IMR-90 (cell line): ENCODE measurements at regions not wholly inside any gene's neighbourhood (a gene's known extent, or its start where the extent isn't known, plus 50 kb on each side); places are given as distances from the start of the nearest gene placed in this dataset.

ENCODE experiments used
- ATAC-seq: fragments of 200-7000 bp; cut with Tn5 transposase; 2 replicates; pipeline ENCODE4 v1.9.1; 2020; ENCODE audit warnings: low read depth, mild to moderate bottlenecking, moderate library complexity
- BruUV-seq: library from RNA; stranded (reverse); fragments of 400-500 nt; replicated peaks from 2 replicates; lab custom pipeline; 2021; lab: Mats Ljungman, UMichigan
- CTCF ChIA-PET: fragments of 300-600 bp; formaldehyde crosslinking; extraction: SDS; loops from one replicate; lab custom pipeline; 2021; ENCODE audit warnings: antibody characterized with exemption; lab: Yijun Ruan, JAX
- POLR2A ChIA-PET: fragments of 300-600 bp; sonication (Branson Sonifier 250); formaldehyde crosslinking; loops from one replicate; lab custom pipeline; 2022; ENCODE audit warnings: antibody characterized with exemption; ENCODE audit not compliant: unreplicated experiment; lab: Charles Lee
- DNase-seq: peaks from one replicate; pipeline ENCODE4 v3.0.0; 2013
- H2AFZ ChIP-seq: replicated peaks from 2 replicates; pipeline ENCODE3; 2013; ENCODE audit warnings: low read length, mild to moderate bottlenecking; ENCODE audit not compliant: poor library complexity
- H2AK5ac ChIP-seq: 2 replicates; pipeline ENCODE4 v1.6.1; 2013; ENCODE audit warnings: low read depth, low read length, inconsistent platforms
- H2AK9ac ChIP-seq: replicated peaks from 2 replicates; pipeline ENCODE3; 2013; ENCODE audit warnings: mild to moderate bottlenecking, low read depth, low read length, moderate library complexity; ENCODE audit not compliant: poor library complexity
- H2BK120ac ChIP-seq: 2 replicates; pipeline ENCODE4 v1.6.1; 2013; ENCODE audit warnings: low read depth, low read length, inconsistent platforms
- H2BK15ac ChIP-seq: 3 replicates; pipeline ENCODE4 v1.6.1; 2013; ENCODE audit warnings: low read depth, low read length, inconsistent platforms
- H2BK20ac ChIP-seq: 2 replicates; pipeline ENCODE4 v1.6.1; 2013; ENCODE audit warnings: low read depth, mild to moderate bottlenecking, inconsistent platforms, low read length, moderate library complexity
- H2BK5ac ChIP-seq: 2 replicates; pipeline ENCODE4 v1.6.1; 2013; ENCODE audit warnings: mild to moderate bottlenecking, low read depth, low read length, inconsistent platforms; ENCODE audit not compliant: poor library complexity, severe bottlenecking
- H3K14ac ChIP-seq: replicated peaks from 2 replicates; pipeline ENCODE4 v1.6.1; 2013; ENCODE audit warnings: low read depth, low read length, inconsistent platforms
- H3K18ac ChIP-seq: 2 replicates; pipeline ENCODE4 v1.6.1; 2013; ENCODE audit warnings: low read depth, low read length, control low read depth
- H3K23ac ChIP-seq: 2 replicates; pipeline ENCODE4 v1.6.1; 2013; ENCODE audit warnings: low read depth, low read length, inconsistent platforms
- H3K27ac ChIP-seq: 2 replicates; pipeline ENCODE4 v1.5.1; 2013; ENCODE audit warnings: mild to moderate bottlenecking, control low read depth, low read length; ENCODE audit not compliant: insufficient read depth
- H3K27me3 ChIP-seq: 2 replicates; pipeline ENCODE4 v1.6.1; 2013; ENCODE audit warnings: low read length; ENCODE audit not compliant: control insufficient read depth, insufficient read depth
- H3K36me3 ChIP-seq: 2 replicates; pipeline ENCODE4 v1.6.1; 2013; ENCODE audit warnings: low read length, mixed read lengths; ENCODE audit not compliant: control insufficient read depth, insufficient read depth
- H3K4ac ChIP-seq: 2 replicates; pipeline ENCODE4 v1.6.1; 2013; ENCODE audit warnings: low read depth, low read length, inconsistent platforms
- H3K4me1 ChIP-seq: 2 replicates; pipeline ENCODE4 v1.6.1; 2013; ENCODE audit warnings: low read length, mixed read lengths; ENCODE audit not compliant: control insufficient read depth, insufficient read depth
- H3K4me2 ChIP-seq: 2 replicates; pipeline ENCODE4 v1.6.1; 2013; ENCODE audit warnings: low read depth, mild to moderate bottlenecking, control low read depth, low read length, moderate library complexity
- H3K4me3 ChIP-seq: 2 replicates; pipeline ENCODE4 v1.5.1; 2013; ENCODE audit warnings: low read depth, mild to moderate bottlenecking, control low read depth, low read length, moderate library complexity; ENCODE audit not compliant: insufficient read depth
- H3K56ac ChIP-seq: 2 replicates; pipeline ENCODE4 v1.6.1; 2013; ENCODE audit warnings: low read length, inconsistent platforms; ENCODE audit not compliant: insufficient read depth; ENCODE audit errors: extremely low read depth
- H3K79me1 ChIP-seq, 2 experiments: 2 replicates each; pipeline ENCODE4 v1.6.1; 2013; ENCODE audit warnings: low read length in 2 of 2, inconsistent platforms in 1 of 2, low read depth in 1 of 2
- H3K9ac ChIP-seq: 2 replicates; pipeline ENCODE4 v1.6.1; 2013; ENCODE audit warnings: low read depth, low read length, control low read depth
- H3K9me1 ChIP-seq: 2 replicates; pipeline ENCODE4 v1.6.1; 2013; ENCODE audit warnings: low read length, inconsistent platforms; ENCODE audit not compliant: insufficient read depth
- H3K9me3 ChIP-seq: 2 replicates; pipeline ENCODE4 v1.6.1; 2013; ENCODE audit warnings: low read length; ENCODE audit not compliant: control insufficient read depth, insufficient read depth
- H4K20me1 ChIP-seq: 2 replicates; pipeline ENCODE4 v1.6.1; 2013; ENCODE audit warnings: low read length, inconsistent platforms; ENCODE audit not compliant: insufficient read depth
- H4K5ac ChIP-seq: 2 replicates; pipeline ENCODE4 v1.6.1; 2013; ENCODE audit warnings: mild to moderate bottlenecking, low read depth, low read length, control low read depth
- H4K8ac ChIP-seq, 2 experiments: 2 replicates each; pipeline ENCODE4 v1.6.1; 2013; ENCODE audit warnings: low read depth in 2 of 2, low read length in 2 of 2, control low read depth in 1 of 2, inconsistent platforms in 1 of 2
- H4K91ac ChIP-seq: 2 replicates; pipeline ENCODE4 v1.6.1; 2013; ENCODE audit warnings: low read depth, low read length, inconsistent platforms; ENCODE audit not compliant: insufficient read depth
- BHLHE40 ChIP-seq: fragments of 150-350 bp; IDR thresholded peaks from 2 replicates; pipeline ENCODE4 v1.6.1; 2016; ENCODE audit warnings: mild to moderate bottlenecking, low read depth, low read length
- CEBPB ChIP-seq: IDR thresholded peaks from 2 replicates; pipeline ENCODE4 v1.6.1; 2012; ENCODE audit warnings: low read depth, low read length, improper control_type of control experiment
- CTCF ChIP-seq: conservative IDR thresholded peaks from 2 replicates; pipeline ENCODE4 v1.5.1; 2012; ENCODE audit warnings: mild to moderate bottlenecking, low read depth, low read length, improper control_type of control experiment
- ELK1 ChIP-seq: fragments of 150-350 bp; IDR thresholded peaks from 2 replicates; pipeline ENCODE4 v1.6.1; 2016; ENCODE audit warnings: low read depth, mild to moderate bottlenecking, low read length, moderate library complexity, borderline replicate concordance
- FOS ChIP-seq: fragments of 150-350 bp; IDR thresholded peaks from 2 replicates; pipeline ENCODE4 v1.6.1; 2016; ENCODE audit warnings: low read depth, low read length
- MAFK ChIP-seq: IDR thresholded peaks from 2 replicates; pipeline ENCODE4 v1.6.1; 2012; ENCODE audit warnings: low read depth, low read length, improper control_type of control experiment
- MAZ ChIP-seq: IDR thresholded peaks from 2 replicates; pipeline ENCODE4 v1.6.1; 2012; ENCODE audit warnings: low read depth, mild to moderate bottlenecking, low read length, improper control_type of control experiment, moderate library complexity, borderline replicate concordance
- MXI1 ChIP-seq: IDR thresholded peaks from 2 replicates; pipeline ENCODE4 v1.6.1; 2012; ENCODE audit warnings: low read depth, mild to moderate bottlenecking, low read length, moderate library complexity, borderline replicate concordance
- NFE2L2 ChIP-seq: fragments of 150-350 bp; IDR thresholded peaks from 2 replicates; pipeline ENCODE4 v1.6.1; 2016; ENCODE audit warnings: low read depth, mild to moderate bottlenecking, low read length
- RAD21 ChIP-seq: IDR thresholded peaks from 2 replicates; pipeline ENCODE4 v1.6.1; 2012; ENCODE audit warnings: low read length, improper control_type of control experiment
- RCOR1 ChIP-seq: IDR thresholded peaks from 2 replicates; pipeline ENCODE4 v1.6.1; 2012; ENCODE audit warnings: mild to moderate bottlenecking, low read length, improper control_type of control experiment; ENCODE audit not compliant: insufficient replicate concordance
- RFX5 ChIP-seq: IDR thresholded peaks from 2 replicates; pipeline ENCODE4 v1.8.0; 2012; ENCODE audit warnings: low read depth, mild to moderate bottlenecking, low read length, moderate library complexity
- SMC3 ChIP-seq: fragments of 150-350 bp; IDR thresholded peaks from 2 replicates; pipeline ENCODE4 v1.6.1; 2016; ENCODE audit warnings: low read depth, mild to moderate bottlenecking, antibody characterized with exemption, low read length, moderate library complexity
- WGBS, 2 experiments: methylation state at CpG; one replicate each; pipeline versions ENCODE4 v1.1.5 to v1.1.7; 2013; ENCODE audit warnings: missing lambda C conversion rate in 2 of 2; ENCODE audit not compliant: insufficient read length in 1 of 2; ENCODE audit errors: extremely low coverage in 2 of 2; 5-methylcytosine and 5-hydroxymethylcytosine counted together
- dilution Hi-C: fragments of 300-500 bp; cut with HindIII; formaldehyde crosslinking; loops from one replicate; pipeline ENCODE4 v1.14.3; 2018; ENCODE audit warnings: low sequenced_read_pairs; ENCODE audit not compliant: unreplicated experiment
- in situ Hi-C: fragments of 300-500 bp; cut with MboI; formaldehyde crosslinking; loops from 3 replicates; pipeline ENCODE4 v1.14.3; 2019; ENCODE audit warnings: low sequenced_read_pairs, inconsistent platforms, mixed read lengths
- intact Hi-C: fragments of 100-400 bp; cut with micrococcal nuclease; formaldehyde crosslinking; loops from 2 replicates; pipeline ENCODE4 v1.10.0; 2022

- H3K23ac ChIP-seq, result no peak overlapping the region
- DNase-seq (no peak), ATAC-seq (no peak)
- no peak overlapping the region for H4K8ac ChIP-seq
- no peak for TF ChIP-seq MAZ
- TF ChIP-seq SMC3, result no peak
- TF ChIP-seq RCOR1, result no peak
- TF ChIP-seq MXI1, result no peak
- no peak for TF ChIP-seq ELK1
- TF ChIP-seq NFE2L2, result no peak
- TF ChIP-seq FOS, result no peak
- no peak for TF ChIP-seq RFX5
- TF ChIP-seq CTCF, result no peak
- TF ChIP-seq MAFK, result no peak
- TF ChIP-seq CEBPB, result no peak
- no peak for TF ChIP-seq RAD21
- no peak for TF ChIP-seq BHLHE40
- H3K56ac ChIP-seq, result no peak overlapping the region
- no peak overlapping the region for H2BK120ac ChIP-seq
- no peak overlapping the region for H3K9ac ChIP-seq
- no peak overlapping the region for H2BK20ac ChIP-seq
- no peaks in the 10 kb centered on the region for H3K4me1 ChIP-seq
- H3K36me3 ChIP-seq, result no peaks in the 10 kb centered on the region
- POLR2A ChIA-PET, result no interaction called here
- no peaks in the 10 kb centered on the region for H3K79me1 ChIP-seq
- H3K9me1 ChIP-seq, result no peaks in the 10 kb centered on the region
- H2BK15ac ChIP-seq, result no peak overlapping the region
- no peak overlapping the region for H3K4me2 ChIP-seq
- no peak overlapping the region for H2AK5ac ChIP-seq
- WGBS, 2 experiments, result 26% methylated on average over 3 of the region's 8 CpGs; no CpG with 5 or more reads in 1 of the 2 experiments
- in situ Hi-C loops (no loop called here), intact Hi-C loops (no loop called here), dilution Hi-C loops (no loop called here)
- H4K20me1 ChIP-seq, result no peaks in the 10 kb centered on the region
- H3K18ac ChIP-seq, result no peak overlapping the region
- H4K91ac ChIP-seq, result no peak overlapping the region
- no peak overlapping the region for H3K4ac ChIP-seq
- H3K14ac ChIP-seq, result no peak overlapping the region
- CTCF ChIA-PET, result no interaction called here
- no peak overlapping the region for H3K27ac ChIP-seq
- no TSS peak for BruUV-seq
- no peak overlapping the region for H2AK9ac ChIP-seq
- H2BK5ac ChIP-seq, result no peak overlapping the region
- no peaks in the 10 kb centered on the region for H3K27me3 ChIP-seq
- no peaks in the 10 kb centered on the region for H3K9me3 ChIP-seq
- no peak overlapping the region for H3K4me3 ChIP-seq
- H4K5ac ChIP-seq, result no peak overlapping the region
- peak overlapping the region; percentile 23 for H2AFZ ChIP-seq
Observed at GRCh38 chr13:78497702-78498355, 105.5 kb downstream of the POU4F1 start.
